HCT116 (cell line): ENCODE measurements at regions not wholly inside any gene's neighbourhood (a gene's known extent, or its start where the extent isn't known, plus 50 kb on each side); places are given as distances from the start of the nearest gene placed in this dataset.

Experiments used
- ATAC-seq: fragments of 200-7000 bp; cut with Tn5 transposase; 2 replicates; pipeline ENCODE4 v1.9.1; 2020; ENCODE audit warnings: mild to moderate bottlenecking, moderate library complexity
- BruUV-seq: library from RNA; stranded (reverse); fragments of 400-500 nt; replicated peaks from 2 replicates; lab custom pipeline; 2021; lab: Mats Ljungman, UMichigan
- CTCF ChIA-PET: fragments of 300-600 bp; sonication (Branson Sonifier 250); formaldehyde crosslinking; loops from one replicate; lab custom pipeline; 2021; ENCODE audit warnings: antibody characterized with exemption; lab: Charles Lee
- POLR2A ChIA-PET: fragments of 300-600, 350-600 bp; sonication (Branson Sonifier 250); formaldehyde crosslinking; loops from one replicate; lab custom pipeline; 2021; ENCODE audit warnings: antibody characterized with exemption; lab: Charles Lee
- RAD21 ChIA-PET, 2 experiments: fragments of 300-600 bp; sonication (Branson Sonifier 250); formaldehyde crosslinking; loops; one replicate each; lab custom pipeline; 2023; ENCODE audit warnings: low total read pairs in 2 of 2; ENCODE audit not compliant: uncharacterized antibody in 2 of 2, unreplicated experiment in 2 of 2, low non-redundant PET in 1 of 2; lab: Charles Lee
- DNase-seq: peaks from one replicate; pipeline ENCODE4 v3.0.0-alpha.2; 2010; ENCODE audit warnings: low read depth, low spot score
- H2AFZ ChIP-seq: fragments of 200-600 bp; shearing (Covaris generic), sonication (generic); 2 replicates; pipeline ENCODE4 v1.6.1; 2017; ENCODE audit warnings: low read depth, mixed run types, mixed read lengths, antibody characterized with exemption, low read length; ENCODE audit not compliant: poor library complexity, severe bottlenecking
- H3K27ac ChIP-seq: 2 replicates; pipeline ENCODE4 v1.5.1; 2012; ENCODE audit warnings: low read depth, low read length
- H3K27me3 ChIP-seq: fragments of 200-600 bp; sonication (generic); 2 replicates; pipeline ENCODE4 v1.6.1; 2016; ENCODE audit warnings: mixed run types, low read length, mixed read lengths; ENCODE audit not compliant: insufficient read depth
- H3K36me3 ChIP-seq, 2 experiments: fragments of 200-500 bp in 1 of 2; fragments of 200-600 bp in 1 of 2; sonication (Bioruptor generic) in 1 of 2; sonication (generic) in 1 of 2; 2 replicates each; pipeline versions ENCODE4 v1.5.1 to v1.6.1; 2014 to 2016; ENCODE audit warnings: low read length in 2 of 2, inconsistent platforms in 1 of 2, mixed read lengths in 1 of 2, mixed run types in 1 of 2; ENCODE audit not compliant: insufficient read depth in 2 of 2, control insufficient read depth in 1 of 2
- H3K4me1 ChIP-seq, 2 experiments: fragments of 200-600 bp in 1 of 2; sonication (generic) in 1 of 2; 2 replicates each; pipeline versions ENCODE4 v1.5.1 to v1.6.1; 2012 to 2017; ENCODE audit warnings: low read length in 2 of 2, inconsistent platforms in 1 of 2, mild to moderate bottlenecking in 1 of 2, mixed read lengths in 1 of 2, mixed run types in 1 of 2, moderate library complexity in 1 of 2; ENCODE audit not compliant: insufficient read depth in 2 of 2, control insufficient read depth in 1 of 2
- H3K4me2 ChIP-seq: fragments of 200-600 bp; sonication (generic); 2 replicates; pipeline ENCODE4 v1.6.1; 2017; ENCODE audit warnings: mixed run types, low read length, mixed read lengths
- H3K4me3 ChIP-seq, 2 experiments: fragments of 200-600 bp in 1 of 2; sonication (generic) in 1 of 2; replicated peaks in 1 of 2; 2 replicates each; pipeline ENCODE4 v1.5.1; 2011 to 2016; ENCODE audit warnings: low read length in 2 of 2, control low read depth in 1 of 2, low read depth in 1 of 2, mild to moderate bottlenecking in 1 of 2, mixed read lengths in 1 of 2, mixed run types in 1 of 2
- H3K79me2 ChIP-seq: fragments of 200-600 bp; sonication (generic); 2 replicates; pipeline ENCODE4 v1.6.1; 2017; ENCODE audit warnings: mild to moderate bottlenecking, mixed run types, low read length, moderate library complexity, mixed read lengths; ENCODE audit not compliant: insufficient read depth
- H3K9ac ChIP-seq: fragments of 200-600 bp; sonication (generic); 2 replicates; pipeline ENCODE4 v1.6.1; 2016; ENCODE audit warnings: low read length, mixed read lengths
- H3K9me2 ChIP-seq: fragments of 200-600 bp; sonication (generic), shearing (Covaris generic); 2 replicates; pipeline ENCODE4 v1.6.1; 2017; ENCODE audit warnings: mixed run types, mild to moderate bottlenecking, moderate library complexity; ENCODE audit not compliant: insufficient read depth
- H3K9me3 ChIP-seq, 2 experiments: fragments of 200-500 bp in 1 of 2; fragments of 200-600 bp in 1 of 2; sonication (Bioruptor generic) in 1 of 2; sonication (generic) in 1 of 2; 2 replicates each; pipeline ENCODE4 v1.6.1; 2014 to 2017; ENCODE audit warnings: low read length in 2 of 2, mixed read lengths in 2 of 2, inconsistent platforms in 1 of 2, low read depth in 1 of 2, mild to moderate bottlenecking in 1 of 2, mixed run types in 1 of 2, moderate library complexity in 1 of 2; ENCODE audit not compliant: control insufficient read depth in 1 of 2, insufficient read depth in 1 of 2
- H4K20me1 ChIP-seq: fragments of 200-600 bp; sonication (generic), shearing (Covaris generic); 2 replicates; pipeline ENCODE4 v1.6.1; 2017; ENCODE audit warnings: mixed run types, mild to moderate bottlenecking, moderate library complexity; ENCODE audit not compliant: insufficient read depth
- CBX3 ChIP-seq: IDR thresholded peaks from 2 replicates; pipeline ENCODE4 v1.6.1; 2012; ENCODE audit warnings: low read depth
- CEBPB ChIP-seq: IDR thresholded peaks from 2 replicates; pipeline ENCODE4 v1.6.1; 2012; ENCODE audit warnings: low read depth
- EGR1 ChIP-seq: IDR thresholded peaks from 2 replicates; pipeline ENCODE4 v1.6.1; 2012; ENCODE audit warnings: low read depth
- ELF1 ChIP-seq: IDR thresholded peaks from 2 replicates; pipeline ENCODE4 v1.6.1; 2012; ENCODE audit warnings: low read depth, borderline replicate concordance
- EZH2 ChIP-seq: fragments of 200-600 bp; sonication (generic); IDR thresholded peaks from 2 replicates; pipeline ENCODE4 v1.6.1; 2017; ENCODE audit warnings: antibody characterized with exemption, mixed run types
- EZH2phosphoT487 ChIP-seq: fragments of 200-600 bp; IDR thresholded peaks from 2 replicates; pipeline ENCODE4 v1.6.1; 2018; ENCODE audit warnings: antibody characterized with exemption, borderline replicate concordance
- FOSL1 ChIP-seq: IDR thresholded peaks from 2 replicates; pipeline ENCODE4 v1.6.1; 2012; ENCODE audit warnings: low read depth
- JUND ChIP-seq: IDR thresholded peaks from 2 replicates; pipeline ENCODE4 v1.6.1; 2012
- POLR2A ChIP-seq: IDR thresholded peaks from 2 replicates; pipeline ENCODE4 v1.7.0; 2011; ENCODE audit warnings: borderline replicate concordance; ENCODE audit not compliant: insufficient read depth, insufficient read length; ENCODE audit errors: extremely low read depth
- POLR2AphosphoS5 ChIP-seq: IDR thresholded peaks from 2 replicates; pipeline ENCODE4 v1.6.1; 2011; ENCODE audit warnings: mild to moderate bottlenecking, low read depth, low read length, moderate library complexity
- RAD21 ChIP-seq: IDR thresholded peaks from 2 replicates; pipeline ENCODE4 v1.6.1; 2012; ENCODE audit warnings: low read depth, mild to moderate bottlenecking
- SRF ChIP-seq: IDR thresholded peaks from 2 replicates; pipeline ENCODE4 v1.6.1; 2012; ENCODE audit warnings: low read depth
- TCF7L2 ChIP-seq: IDR thresholded peaks from 2 replicates; pipeline ENCODE4 v1.7.0; 2011; ENCODE audit warnings: borderline replicate concordance, inconsistent platforms; ENCODE audit not compliant: insufficient read depth, insufficient read length; ENCODE audit errors: extremely low read depth
- YY1 ChIP-seq: IDR thresholded peaks from 2 replicates; pipeline ENCODE4 v1.6.1; 2011; ENCODE audit warnings: low read length, low read depth, moderate library complexity, mild to moderate bottlenecking; ENCODE audit not compliant: insufficient replicate concordance; ENCODE audit errors: extremely low read depth
- ZBTB33 ChIP-seq: IDR thresholded peaks from 2 replicates; pipeline ENCODE4 v1.6.1; 2011; ENCODE audit warnings: mild to moderate bottlenecking, low read length, moderate library complexity; ENCODE audit not compliant: insufficient replicate concordance; ENCODE audit errors: extremely low read depth
- ZFX ChIP-seq: fragments of 450-650 bp; IDR thresholded peaks from 2 replicates; pipeline ENCODE4 v1.6.1; 2017
- ZNF274 ChIP-seq: fragments of 200-500 bp; sonication (Bioruptor generic); IDR thresholded peaks from 2 replicates; pipeline ENCODE4 v1.6.1; 2014; ENCODE audit warnings: mild to moderate bottlenecking, low read depth, low read length, inconsistent platforms
- intact Hi-C: fragments of 100-400 bp; cut with micrococcal nuclease; formaldehyde crosslinking; loops from 2 replicates; pipeline ENCODE4 v1.10.0; 2022
- TF ChIP-seq, protein P1 (sequence below): IDR thresholded peaks from 2 replicates; pipeline ENCODE4 v1.6.1; 2012
- TF ChIP-seq, protein P2 (sequence below): IDR thresholded peaks from 2 replicates; pipeline ENCODE4 v1.6.1; 2012; ENCODE audit warnings: low read depth
- TF ChIP-seq, protein P3 (sequence below): IDR thresholded peaks from 2 replicates; pipeline ENCODE4 v1.6.1; 2012

GRCh38 chr16:60681043-60681442, 1355.2 kb downstream of the CDH8 start:
- H3K9me3 ChIP-seq, result peaks cover 10 to 23% of the 10 kb centered on the region in 2 experiments; a peak in 2 of 4 replicates
- no peaks in the 10 kb centered on the region for H3K79me2 ChIP-seq
- no peaks in the 10 kb centered on the region for H3K27me3 ChIP-seq
- ChIA-PET POLR2A (no interaction called here), CTCF (no interaction called here), RAD21 (no interaction called here)
- H3K9ac ChIP-seq, result no peak overlapping the region
- H3K4me2 ChIP-seq, result no peak overlapping the region
- no peak overlapping the region for H3K27ac ChIP-seq
- no peak for ATAC-seq
- H3K36me3 ChIP-seq, result no peaks in the 10 kb centered on the region
- no peak for TF ChIP-seq EGR1
- TF ChIP-seq POLR2AphosphoS5, result no peak
- no peak for TF ChIP-seq CEBPB
- TF ChIP-seq ZFX, result no peak
- no peak for TF ChIP-seq ZBTB33
- no peak for TF ChIP-seq RAD21
- no peak for TF ChIP-seq EZH2phosphoT487
- TF ChIP-seq, protein P1, sequence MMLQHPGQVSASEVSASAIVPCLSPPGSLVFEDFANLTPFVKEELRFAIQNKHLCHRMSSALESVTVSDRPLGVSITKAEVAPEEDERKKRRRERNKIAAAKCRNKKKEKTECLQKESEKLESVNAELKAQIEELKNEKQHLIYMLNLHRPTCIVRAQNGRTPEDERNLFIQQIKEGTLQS, result no peak
- TF ChIP-seq, protein P2, sequence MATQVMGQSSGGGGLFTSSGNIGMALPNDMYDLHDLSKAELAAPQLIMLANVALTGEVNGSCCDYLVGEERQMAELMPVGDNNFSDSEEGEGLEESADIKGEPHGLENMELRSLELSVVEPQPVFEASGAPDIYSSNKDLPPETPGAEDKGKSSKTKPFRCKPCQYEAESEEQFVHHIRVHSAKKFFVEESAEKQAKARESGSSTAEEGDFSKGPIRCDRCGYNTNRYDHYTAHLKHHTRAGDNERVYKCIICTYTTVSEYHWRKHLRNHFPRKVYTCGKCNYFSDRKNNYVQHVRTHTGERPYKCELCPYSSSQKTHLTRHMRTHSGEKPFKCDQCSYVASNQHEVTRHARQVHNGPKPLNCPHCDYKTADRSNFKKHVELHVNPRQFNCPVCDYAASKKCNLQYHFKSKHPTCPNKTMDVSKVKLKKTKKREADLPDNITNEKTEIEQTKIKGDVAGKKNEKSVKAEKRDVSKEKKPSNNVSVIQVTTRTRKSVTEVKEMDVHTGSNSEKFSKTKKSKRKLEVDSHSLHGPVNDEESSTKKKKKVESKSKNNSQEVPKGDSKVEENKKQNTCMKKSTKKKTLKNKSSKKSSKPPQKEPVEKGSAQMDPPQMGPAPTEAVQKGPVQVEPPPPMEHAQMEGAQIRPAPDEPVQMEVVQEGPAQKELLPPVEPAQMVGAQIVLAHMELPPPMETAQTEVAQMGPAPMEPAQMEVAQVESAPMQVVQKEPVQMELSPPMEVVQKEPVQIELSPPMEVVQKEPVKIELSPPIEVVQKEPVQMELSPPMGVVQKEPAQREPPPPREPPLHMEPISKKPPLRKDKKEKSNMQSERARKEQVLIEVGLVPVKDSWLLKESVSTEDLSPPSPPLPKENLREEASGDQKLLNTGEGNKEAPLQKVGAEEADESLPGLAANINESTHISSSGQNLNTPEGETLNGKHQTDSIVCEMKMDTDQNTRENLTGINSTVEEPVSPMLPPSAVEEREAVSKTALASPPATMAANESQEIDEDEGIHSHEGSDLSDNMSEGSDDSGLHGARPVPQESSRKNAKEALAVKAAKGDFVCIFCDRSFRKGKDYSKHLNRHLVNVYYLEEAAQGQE, result no peak
- TF ChIP-seq ZNF274, result no peak
- TF ChIP-seq POLR2A, result no peak
- TF ChIP-seq YY1, result no peak
- no peak for TF ChIP-seq FOSL1
- TF ChIP-seq SRF, result no peak
- no peak for TF ChIP-seq CBX3
- no peak for TF ChIP-seq ELF1
- TF ChIP-seq, protein P3, sequence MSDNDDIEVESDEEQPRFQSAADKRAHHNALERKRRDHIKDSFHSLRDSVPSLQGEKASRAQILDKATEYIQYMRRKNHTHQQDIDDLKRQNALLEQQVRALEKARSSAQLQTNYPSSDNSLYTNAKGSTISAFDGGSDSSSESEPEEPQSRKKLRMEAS, result no peak
- no peak for TF ChIP-seq JUND
- TF ChIP-seq TCF7L2, result no peak
- TF ChIP-seq EZH2, result no peak
- no peaks in the 10 kb centered on the region for H3K9me2 ChIP-seq
- intact Hi-C loops, result no loop called here
- H3K4me1 ChIP-seq, result no peaks in the 10 kb centered on the region
- DNase-seq, result no peak
- no TSS peak for BruUV-seq
- no peaks in the 10 kb centered on the region for H4K20me1 ChIP-seq
- H2AFZ ChIP-seq, result no peak overlapping the region
- no peak overlapping the region for H3K4me3 ChIP-seq
